CD14-positive monocyte (primary cell): ENCODE measurements at regions not wholly inside any gene's neighbourhood (a gene's known extent, or its start where the extent isn't known, plus 50 kb on each side); places are given as distances from the start of the nearest gene placed in this dataset.

Source experiments
- DNase-seq, 3 donors: peaks; one replicate each; pipeline ENCODE4 v3.0.0-alpha.2; 2011 to 2022
- H2AFZ ChIP-seq: 2 replicates; pipeline ENCODE4 v1.6.0; 2012; ENCODE audit warnings: mild to moderate bottlenecking, low read depth, low read length, inconsistent platforms; ENCODE audit not compliant: insufficient read depth, poor library complexity, severe bottlenecking
- H3K27ac ChIP-seq, 2 donors: 1 replicate in 1 of 2; 2 replicates in 1 of 2; pipeline ENCODE4 v1.5.1; 2012 to 2013; ENCODE audit warnings: low read length in 2 of 2, control low read depth in 1 of 2, inconsistent platforms in 1 of 2, low read depth in 1 of 2, mild to moderate bottlenecking in 1 of 2
- H3K27me3 ChIP-seq, 2 donors: one replicate each; pipeline versions ENCODE4 v1.6.0 to v1.6.1; 2011 to 2013; ENCODE audit warnings: low read length in 2 of 2; ENCODE audit not compliant: control insufficient read depth in 2 of 2, insufficient read depth in 2 of 2
- H3K36me3 ChIP-seq, 2 donors: replicated peaks in 1 of 2; 1 replicate in 1 of 2; 2 replicates in 1 of 2; pipeline versions ENCODE4 v1.5.1 to v1.6.1; 2012 to 2013; ENCODE audit warnings: low read length in 2 of 2, control low read depth in 1 of 2, inconsistent platforms in 1 of 2, mild to moderate bottlenecking in 1 of 2; ENCODE audit not compliant: insufficient read depth in 2 of 2, control insufficient read depth in 1 of 2
- H3K4me1 ChIP-seq, 2 donors: 1 replicate in 1 of 2; 2 replicates in 1 of 2; pipeline versions ENCODE4 v1.5.1 to v1.6.1; 2012 to 2013; ENCODE audit warnings: low read length in 2 of 2, control low read depth in 1 of 2, inconsistent platforms in 1 of 2, mild to moderate bottlenecking in 1 of 2, moderate library complexity in 1 of 2; ENCODE audit not compliant: insufficient read depth in 2 of 2, control insufficient read depth in 1 of 2
- H3K4me2 ChIP-seq: replicated peaks from 2 replicates; pipeline ENCODE3; 2012; ENCODE audit warnings: low read length, moderate library complexity, mild to moderate bottlenecking; ENCODE audit not compliant: poor library complexity, severe bottlenecking; ENCODE audit errors: extremely low read depth
- H3K4me3 ChIP-seq, 3 experiments: fragments of 200-600 bp in 1 of 3; sonication (generic) in 1 of 3; replicated peaks in 1 of 3; 1 replicate in 2 of 3; 2 replicates in 1 of 3; pipeline ENCODE4 v1.5.1; 2011 to 2013; ENCODE audit warnings: low read length in 3 of 3, mild to moderate bottlenecking in 3 of 3, control low read depth in 2 of 3, low read depth in 2 of 3, inconsistent platforms in 1 of 3, moderate library complexity in 1 of 3
- H3K79me2 ChIP-seq: 2 replicates; pipeline ENCODE4 v1.6.0; 2012; ENCODE audit warnings: mild to moderate bottlenecking, control low read depth, inconsistent platforms, low read length, moderate library complexity; ENCODE audit not compliant: insufficient read depth
- H3K9ac ChIP-seq: 2 replicates; pipeline ENCODE4 v1.6.0; 2017; ENCODE audit warnings: low read length, mild to moderate bottlenecking; ENCODE audit not compliant: insufficient read depth, poor library complexity, severe bottlenecking
- H3K9me3 ChIP-seq, 2 donors: replicated peaks in 1 of 2; 1 replicate in 1 of 2; 2 replicates in 1 of 2; pipeline versions ENCODE4 v1.5.1 to v1.6.1; 2012 to 2013; ENCODE audit warnings: low read length in 2 of 2, control low read depth in 1 of 2; ENCODE audit not compliant: control insufficient read depth in 1 of 2, insufficient read depth in 1 of 2
- H4K20me1 ChIP-seq: 2 replicates; pipeline ENCODE4 v1.6.0; 2012; ENCODE audit warnings: mild to moderate bottlenecking, low read length, control low read depth, moderate library complexity; ENCODE audit not compliant: insufficient read depth
- H3K27ac Mint-ChIP-seq, 7 donors: one replicate each; pipeline ENCODE4 v1.8.0; 2020; ENCODE audit warnings: mild to moderate bottlenecking in 7 of 7, mixed read lengths in 7 of 7, moderate library complexity in 6 of 7, inconsistent platforms in 2 of 7
- H3K27me3 Mint-ChIP-seq, 3 donors: one replicate each; pipeline ENCODE4 v1.8.0; 2021 to 2022; ENCODE audit warnings: low read depth in 3 of 3, mild to moderate bottlenecking in 3 of 3, mixed read lengths in 3 of 3, moderate library complexity in 3 of 3, inconsistent platforms in 1 of 3
- H3K36me3 Mint-ChIP-seq, 2 donors: one replicate each; pipeline ENCODE4 v1.8.0; 2020; ENCODE audit warnings: mixed read lengths in 2 of 2, inconsistent platforms in 1 of 2, mild to moderate bottlenecking in 1 of 2
- H3K4me1 Mint-ChIP-seq: one replicate; pipeline ENCODE4 v1.8.0; 2020; ENCODE audit warnings: mild to moderate bottlenecking, mixed read lengths
- H3K4me3 Mint-ChIP-seq, 2 donors: one replicate each; pipeline ENCODE4 v1.8.0; 2020; ENCODE audit warnings: mild to moderate bottlenecking in 2 of 2, mixed read lengths in 2 of 2, moderate library complexity in 1 of 2
- H3K9me3 Mint-ChIP-seq, 7 donors: one replicate each; pipeline ENCODE4 v1.8.0; 2020 to 2022; ENCODE audit warnings: mixed read lengths in 7 of 7, mild to moderate bottlenecking in 6 of 7, moderate library complexity in 6 of 7, inconsistent platforms in 2 of 7
- WGBS: methylation state at CpG from one replicate; pipeline ENCODE4 v1.1.5; 2013; ENCODE audit warnings: missing lambda C conversion rate; ENCODE audit not compliant: insufficient coverage; 5-methylcytosine and 5-hydroxymethylcytosine counted together
- intact Hi-C, 2 donors: fragments of 100-400 bp; cut with micrococcal nuclease; formaldehyde crosslinking; loops; one replicate each; pipeline versions ENCODE4 v1.15.0 to v1.15.1; 2023
- TF ChIP-seq, protein P1 (sequence below): fragments of 200-600 bp; IDR thresholded peaks from one replicate; pipeline ENCODE4 v1.8.0; 2022; ENCODE audit warnings: antibody characterized with exemption, mild to moderate bottlenecking

DNA sequence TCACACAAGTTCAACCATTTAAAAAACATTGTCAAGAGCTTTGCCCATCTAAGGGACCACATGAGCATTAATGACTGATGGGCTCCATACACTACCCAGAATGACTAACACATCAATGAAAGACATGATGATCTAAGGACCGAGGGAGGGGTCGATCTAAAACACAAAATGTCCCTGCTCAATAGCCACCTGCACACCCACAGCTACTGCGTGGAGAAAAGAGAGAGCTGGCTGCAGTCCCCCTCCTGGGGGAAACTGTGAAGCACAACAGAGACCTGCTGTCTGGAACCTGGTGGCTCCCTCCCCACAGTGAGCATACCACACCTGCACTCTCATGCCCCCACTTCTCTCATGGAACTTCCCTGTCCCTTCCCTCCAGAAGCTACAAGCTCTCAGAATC lies 130.1 kb upstream of the ERG start:
- H4K20me1 ChIP-seq: no peaks in the 10 kb centered on the region
- H2AFZ ChIP-seq: no peak overlapping the region
- H3K27ac ChIP-seq: no peak overlapping the region
- peaks cover 0 to 4% (median 0%) of the 10 kb centered on the region in 3 donors for H3K27me3 Mint-ChIP-seq
- 80% methylated on average over 1 of the region's 3 CpGs for WGBS
- TF ChIP-seq, protein P1, sequence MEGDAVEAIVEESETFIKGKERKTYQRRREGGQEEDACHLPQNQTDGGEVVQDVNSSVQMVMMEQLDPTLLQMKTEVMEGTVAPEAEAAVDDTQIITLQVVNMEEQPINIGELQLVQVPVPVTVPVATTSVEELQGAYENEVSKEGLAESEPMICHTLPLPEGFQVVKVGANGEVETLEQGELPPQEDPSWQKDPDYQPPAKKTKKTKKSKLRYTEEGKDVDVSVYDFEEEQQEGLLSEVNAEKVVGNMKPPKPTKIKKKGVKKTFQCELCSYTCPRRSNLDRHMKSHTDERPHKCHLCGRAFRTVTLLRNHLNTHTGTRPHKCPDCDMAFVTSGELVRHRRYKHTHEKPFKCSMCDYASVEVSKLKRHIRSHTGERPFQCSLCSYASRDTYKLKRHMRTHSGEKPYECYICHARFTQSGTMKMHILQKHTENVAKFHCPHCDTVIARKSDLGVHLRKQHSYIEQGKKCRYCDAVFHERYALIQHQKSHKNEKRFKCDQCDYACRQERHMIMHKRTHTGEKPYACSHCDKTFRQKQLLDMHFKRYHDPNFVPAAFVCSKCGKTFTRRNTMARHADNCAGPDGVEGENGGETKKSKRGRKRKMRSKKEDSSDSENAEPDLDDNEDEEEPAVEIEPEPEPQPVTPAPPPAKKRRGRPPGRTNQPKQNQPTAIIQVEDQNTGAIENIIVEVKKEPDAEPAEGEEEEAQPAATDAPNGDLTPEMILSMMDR: no peak
- no peaks in the 10 kb centered on the region for H3K4me1 ChIP-seq
- H3K36me3 ChIP-seq: no peaks in the 10 kb centered on the region
- H3K9ac ChIP-seq: no peak overlapping the region
- H3K4me3 ChIP-seq: no peak overlapping the region
- no peaks in the 10 kb centered on the region for H3K79me2 ChIP-seq
- H3K36me3 Mint-ChIP-seq: no peaks in the 10 kb centered on the region
- intact Hi-C loops: no loop called here
- peaks cover 0 to 3% of the 10 kb centered on the region in 2 donors for H3K9me3 ChIP-seq
- DNase-seq: no peak
- no peak overlapping the region for H3K4me3 Mint-ChIP-seq
- H3K4me1 Mint-ChIP-seq: no peaks in the 10 kb centered on the region
- no peak overlapping the region for H3K27ac Mint-ChIP-seq
- no peak overlapping the region for H3K4me2 ChIP-seq
- H3K27me3 ChIP-seq: no peaks in the 10 kb centered on the region
- peaks cover 3 to 13% (median 9%) of the 10 kb centered on the region in 7 donors for H3K9me3 Mint-ChIP-seq

DNA sequence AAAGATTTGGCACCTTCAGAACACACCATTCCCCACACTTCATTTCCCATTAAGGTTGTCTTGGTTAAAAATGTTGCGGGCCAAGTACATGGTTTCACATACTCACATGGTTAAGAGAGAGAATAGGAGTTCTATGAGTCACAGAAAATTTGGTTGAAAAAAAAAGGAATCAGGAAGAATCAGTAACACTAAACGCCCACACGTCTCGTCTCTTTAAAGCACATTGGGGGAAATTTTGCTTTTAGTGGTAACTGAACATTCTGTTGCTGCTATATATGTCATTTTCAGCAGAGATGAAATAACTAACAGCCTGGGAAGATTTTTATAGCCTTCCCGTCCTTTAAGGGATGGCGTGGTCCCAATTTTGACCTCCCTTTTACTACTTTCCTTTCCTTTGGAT lies 132.9 kb upstream of the ERG start:
- H3K27me3 Mint-ChIP-seq: peaks cover 0 to 2% (median 0%) of the 10 kb centered on the region in 3 donors
- no peaks in the 10 kb centered on the region for H4K20me1 ChIP-seq

More for the DNA sequence above, 132.9 kb upstream of the ERG start:
- WGBS: 94% methylated on average over 5 of the region's 6 CpGs
- Histone ChIP-seq H3K79me2 (no peaks in the 10 kb centered on the region), H3K9ac (no peak overlapping the region), H2AFZ (no peak overlapping the region), H3K27ac (no peak overlapping the region), H3K4me3 (no peak overlapping the region), H3K36me3 (no peaks in the 10 kb centered on the region), H3K9me3 (peaks cover 8 to 11% of the 10 kb centered on the region in 2 donors), H3K27me3 (no peaks in the 10 kb centered on the region), H3K4me1 (no peaks in the 10 kb centered on the region), H3K4me2 (no peak overlapping the region)
- Mint-ChIP-seq H3K36me3 (no peaks in the 10 kb centered on the region), H3K4me1 (no peaks in the 10 kb centered on the region), H3K9me3 (peaks cover 10 to 24% (median 19%) of the 10 kb centered on the region in 7 donors), H3K27ac (no peak overlapping the region), H3K4me3 (no peak overlapping the region)
- TF ChIP-seq, protein P1: no peak
- intact Hi-C loops: no loop called here
- DNase-seq: no peak
